GM23338 (cell line): ENCODE measurements at regions not wholly inside any gene's neighbourhood (a gene's known extent, or its start where the extent isn't known, plus 50 kb on each side); places are given as distances from the start of the nearest gene placed in this dataset.

Experiments
- ATAC-seq: fragments of 200-7000 bp; cut with Tn5 transposase; 3 replicates; pipeline ENCODE4 v1.9.1; 2020
- DNase-seq: peaks from one replicate; pipeline ENCODE4 v3.0.0-alpha.2; 2015; ENCODE audit warnings: low spot score
- H2AFZ ChIP-seq: fragments of 200-600 bp; sonication (generic); 2 replicates; pipeline ENCODE4 v1.8.0; 2016; ENCODE audit warnings: antibody characterized with exemption, mild to moderate bottlenecking, moderate library complexity
- H3F3A ChIP-seq: fragments of 200-600 bp; sonication (generic); replicated peaks from 2 replicates; pipeline ENCODE4 v1.8.0; 2017; ENCODE audit warnings: antibody characterized with exemption, mixed run types, low read depth
- H3K27ac ChIP-seq: fragments of 200-600 bp; sonication (generic); 2 replicates; pipeline ENCODE4 v1.6.1; 2016; ENCODE audit warnings: low read depth
- H3K27me3 ChIP-seq: fragments of 200-600 bp; sonication (generic); 2 replicates; pipeline ENCODE4 v1.8.0; 2016; ENCODE audit warnings: mild to moderate bottlenecking, mixed run types, moderate library complexity; ENCODE audit not compliant: insufficient read depth
- H3K36me3 ChIP-seq: fragments of 200-600 bp; sonication (generic); 2 replicates; pipeline ENCODE4 v1.8.0; 2016; ENCODE audit warnings: mild to moderate bottlenecking; ENCODE audit not compliant: insufficient read depth
- H3K4me1 ChIP-seq: fragments of 200-600 bp; sonication (generic); 2 replicates; pipeline ENCODE4 v1.8.0; 2016; ENCODE audit warnings: mild to moderate bottlenecking, moderate library complexity; ENCODE audit not compliant: insufficient read depth
- H3K4me2 ChIP-seq: fragments of 200-600 bp; sonication (generic); 2 replicates; pipeline ENCODE4 v1.7.1; 2017; ENCODE audit warnings: mixed run types
- H3K4me3 ChIP-seq: fragments of 200-600 bp; sonication (generic); 2 replicates; pipeline ENCODE4 v1.6.1; 2016; ENCODE audit warnings: mixed run types
- H3K79me2 ChIP-seq: fragments of 200-600 bp; sonication (generic); replicated peaks from 2 replicates; pipeline ENCODE4 v1.8.0; 2017; ENCODE audit warnings: mild to moderate bottlenecking; ENCODE audit not compliant: insufficient read depth
- H3K9me2 ChIP-seq: fragments of 200-600 bp; sonication (generic); 2 replicates; pipeline ENCODE4 v1.8.0; 2017; ENCODE audit not compliant: insufficient read depth
- H4K20me1 ChIP-seq: fragments of 200-600 bp; sonication (generic); replicated peaks from 2 replicates; pipeline ENCODE4 v1.8.0; 2017; ENCODE audit warnings: mild to moderate bottlenecking; ENCODE audit not compliant: insufficient read depth
- H3K27ac Mint-ChIP-seq: 2 replicates; pipeline ENCODE4 v1.8.0; 2020; ENCODE audit warnings: inconsistent platforms, mild to moderate bottlenecking, moderate library complexity, mixed read lengths
- H3K27me3 Mint-ChIP-seq: 3 replicates; pipeline ENCODE4 v1.8.0; 2022; ENCODE audit warnings: low read depth, mild to moderate bottlenecking, moderate library complexity, mixed read lengths, inconsistent platforms; ENCODE audit not compliant: insufficient read depth, poor library complexity
- H3K36me3 Mint-ChIP-seq: 3 replicates; pipeline ENCODE4 v1.8.0; 2021; ENCODE audit warnings: low read depth, mild to moderate bottlenecking, inconsistent platforms, moderate library complexity, mixed read lengths
- H3K4me1 Mint-ChIP-seq: 3 replicates; pipeline ENCODE4 v1.8.0; 2020; ENCODE audit warnings: mild to moderate bottlenecking, inconsistent platforms, mixed read lengths
- H3K4me3 Mint-ChIP-seq: 3 replicates; pipeline ENCODE4 v1.8.0; 2021; ENCODE audit warnings: moderate library complexity, mild to moderate bottlenecking, inconsistent platforms, mixed read lengths
- H3K9me3 Mint-ChIP-seq: 3 replicates; pipeline ENCODE4 v1.8.0; 2020; ENCODE audit warnings: moderate library complexity, mild to moderate bottlenecking, inconsistent platforms, mixed read lengths
- CTCF ChIP-seq, 2 experiments: fragments of 200-600 bp in 1 of 2; sonication (generic) in 1 of 2; conservative IDR thresholded peaks; 2 replicates each; pipeline versions ENCODE4 v1.5.1 to v1.6.1; 2016 to 2017; ENCODE audit warnings: antibody characterized with exemption in 2 of 2, low read depth in 2 of 2, mild to moderate bottlenecking in 2 of 2, moderate library complexity in 1 of 2
- EZH2phosphoT487 ChIP-seq: fragments of 200-600 bp; sonication (generic); IDR thresholded peaks from one replicate; pipeline ENCODE4 v1.8.1; 2018; ENCODE audit warnings: antibody characterized with exemption; ENCODE audit not compliant: unreplicated experiment
- NANOG ChIP-seq: IDR thresholded peaks from 2 replicates; pipeline ENCODE4 v1.6.1; 2016; ENCODE audit warnings: antibody characterized with exemption, borderline replicate concordance
- POLR2AphosphoS5 ChIP-seq: IDR thresholded peaks from 2 replicates; pipeline ENCODE4 v1.6.1; 2016; ENCODE audit warnings: antibody characterized with exemption, low read depth
- REST ChIP-seq: IDR thresholded peaks from one replicate; pipeline ENCODE4 v1.6.1; 2018; ENCODE audit warnings: antibody characterized with exemption; ENCODE audit not compliant: unreplicated experiment
- STAT1 ChIP-seq: IDR thresholded peaks from one replicate; pipeline ENCODE4 v1.6.1; 2016; ENCODE audit warnings: antibody characterized with exemption; ENCODE audit not compliant: unreplicated experiment
- ZNF114 ChIP-seq: fragments of 250-450 bp; sonication (Bioruptor Pico); IDR thresholded peaks from 2 replicates; pipeline ENCODE4 v1.5.0; 2020; ENCODE audit warnings: mild to moderate bottlenecking, moderate library complexity
- ZNF331 ChIP-seq: fragments of 250-450 bp; sonication (Bioruptor Pico); IDR thresholded peaks from 2 replicates; pipeline ENCODE4 v1.5.0; 2020; ENCODE audit warnings: low read depth, mild to moderate bottlenecking, moderate library complexity

GRCh38 chr2:149954981-149955600 lies 367.5 kb upstream of the MMADHC start:
- H3K36me3 Mint-ChIP-seq = peaks cover 3% of the 10 kb centered on the region; the same call in 1 of the 3 replicates
- no peak overlapping the region for H3K4me3 Mint-ChIP-seq
- Histone ChIP-seq H3K27ac (no peak overlapping the region), H3F3A (no peaks in the 10 kb centered on the region), H3K4me1 (no peaks in the 10 kb centered on the region), H3K4me3 (no peak overlapping the region), H3K36me3 (no peaks in the 10 kb centered on the region), H3K9me2 (peaks cover 16% of the 10 kb centered on the region), H4K20me1 (no peaks in the 10 kb centered on the region), H3K4me2 (no peak overlapping the region), H2AFZ (no peak overlapping the region; the same call in 1 of the 2 replicates), H3K79me2 (no peaks in the 10 kb centered on the region), H3K27me3 (no peaks in the 10 kb centered on the region)
- H3K9me3 Mint-ChIP-seq = peaks cover 10% of the 10 kb centered on the region; the same call in 2 of the 3 replicates
- ATAC-seq = no peak
- DNase-seq = no peak
- no peak overlapping the region for H3K27ac Mint-ChIP-seq
- H3K4me1 Mint-ChIP-seq = no peaks in the 10 kb centered on the region
- no peaks in the 10 kb centered on the region for H3K27me3 Mint-ChIP-seq
- TF ChIP-seq EZH2phosphoT487 = no peak
- TF ChIP-seq POLR2AphosphoS5 = no peak
- no peak for TF ChIP-seq STAT1
- no peak for TF ChIP-seq CTCF (conservative IDR thresholded peaks at IDR 0.05; ENCODE audit: low read depth in 2 of 2)
- TF ChIP-seq REST = no peak

- Mint-ChIP-seq H3K4me1 (no peaks in the 10 kb centered on the region), H3K27me3 (no peaks in the 10 kb centered on the region), H3K27ac (no peak overlapping the region), H3K9me3 (peaks cover 8% of the 10 kb centered on the region; the same call in 2 of the 3 replicates), H3K36me3 (peaks cover 3% of the 10 kb centered on the region; the same call in 1 of the 3 replicates), H3K4me3 (no peak overlapping the region)
- H3K4me1 ChIP-seq = no peaks in the 10 kb centered on the region
- no peaks in the 10 kb centered on the region for H4K20me1 ChIP-seq
- no peaks in the 10 kb centered on the region for H3K79me2 ChIP-seq
- H2AFZ ChIP-seq = no peak overlapping the region
- ATAC-seq (no peak), DNase-seq (no peak)
- H3K4me2 ChIP-seq = no peak overlapping the region
- H3K4me3 ChIP-seq = no peak overlapping the region
- peaks cover 16% of the 10 kb centered on the region for H3K9me2 ChIP-seq
- no peak for TF ChIP-seq ZNF331 (CRISPR knock-in tag)
- no peak for TF ChIP-seq REST
- TF ChIP-seq NANOG = no peak
- TF ChIP-seq POLR2AphosphoS5 = no peak
- TF ChIP-seq EZH2phosphoT487 = no peak
- no peak for TF ChIP-seq STAT1
- no peak for TF ChIP-seq ZNF114 (CRISPR knock-in tag)
- no peak overlapping the region for H3K27ac ChIP-seq
- H3K27me3 ChIP-seq = no peaks in the 10 kb centered on the region
- no peaks in the 10 kb centered on the region for H3F3A ChIP-seq
- no peaks in the 10 kb centered on the region for H3K36me3 ChIP-seq
Measured at GRCh38 chr2:149953627-149954026, 366.1 kb upstream of the MMADHC start.
